22Rv1 (cell line): ENCODE measurements at regions not wholly inside any gene's neighbourhood (a gene's known extent, or its start where the extent isn't known, plus 50 kb on each side); places are given as distances from the start of the nearest gene placed in this dataset.

Experiments
- H3K27ac ChIP-seq: fragments of 450-650 bp; 2 replicates; pipeline ENCODE4 v1.5.1; 2017
- CTCF ChIP-seq: fragments of 450-650 bp; IDR thresholded peaks from 2 replicates; pipeline ENCODE4 v1.5.1; 2017; ENCODE audit warnings: mild to moderate bottlenecking
- ZFX ChIP-seq: fragments of 450-650 bp; IDR thresholded peaks from 2 replicates; pipeline ENCODE4 v1.6.1; 2017; ENCODE audit warnings: antibody characterized with exemption, borderline replicate concordance

- no peak overlapping the region for H3K27ac ChIP-seq
- TF ChIP-seq ZFX, result no peak
- no peak for TF ChIP-seq CTCF
These were observed 196.2 kb upstream of the E2F8 start for GRCh38 chr11:19436932-19437331.

GRCh38 chr11:19435306-19435989 is 194.7 kb upstream of the E2F8 start:
- TF ChIP-seq ZFX (no peak), CTCF (no peak)
- H3K27ac ChIP-seq, result no peak overlapping the region

GRCh38 chr11:19433791-19434190 is 193.0 kb upstream of the E2F8 start:
- no peak for TF ChIP-seq ZFX
- TF ChIP-seq CTCF, result no peak
- H3K27ac ChIP-seq, result no peak overlapping the region

GRCh38 chr11:19433367-19433766 is 192.6 kb upstream of the E2F8 start:
- H3K27ac ChIP-seq, result no peak overlapping the region
- TF ChIP-seq ZFX (no peak), CTCF (no peak)

GRCh38 chr11:19432370-19433061 is 191.8 kb upstream of the E2F8 start:
- TF ChIP-seq CTCF (no peak), ZFX (no peak)
- H3K27ac ChIP-seq, result no peak overlapping the region

- no peak overlapping the region for H3K27ac ChIP-seq
These were observed 190.1 kb upstream of the E2F8 start for GRCh38 chr11:19430754-19431398.

More at GRCh38 chr11:19430754-19431398, 190.1 kb upstream of the E2F8 start:
- TF ChIP-seq ZFX, result no peak
- no peak for TF ChIP-seq CTCF
